Neural crest cell (in vitro differentiated cells): ENCODE measurements at regions not wholly inside any gene's neighbourhood (a gene's known extent, or its start where the extent isn't known, plus 50 kb on each side); places are given as distances from the start of the nearest gene placed in this dataset.
"Not testable (repeated sequence)": the region's sequence is repeated elsewhere in the genome, so short reads cannot be mapped to it uniquely, and the experiment has no call there.

Experiments
- DNase-seq: peaks from one replicate; pipeline ENCODE4 v3.0.0; 2021; ENCODE audit warnings: low read depth, mixed read lengths, low spot score
- H3K27ac Mint-ChIP-seq: one replicate; pipeline ENCODE4 v1.8.0; 2021; ENCODE audit warnings: mild to moderate bottlenecking, mixed read lengths; ENCODE audit not compliant: unreplicated experiment
- H3K27me3 Mint-ChIP-seq: 2 replicates; pipeline ENCODE4 v1.8.0; 2021; ENCODE audit warnings: low read depth, mild to moderate bottlenecking, mixed read lengths
- H3K36me3 Mint-ChIP-seq: 2 replicates; pipeline ENCODE4 v1.8.0; 2021; ENCODE audit warnings: low read depth, mild to moderate bottlenecking, mixed read lengths
- H3K4me1 Mint-ChIP-seq: 2 replicates; pipeline ENCODE4 v1.8.0; 2021; ENCODE audit warnings: mixed read lengths
- H3K4me3 Mint-ChIP-seq: one replicate; pipeline ENCODE4 v1.8.0; 2021; ENCODE audit warnings: mild to moderate bottlenecking, mixed read lengths
- H3K9me3 Mint-ChIP-seq: 2 replicates; pipeline ENCODE4 v1.8.0; 2021; ENCODE audit warnings: mixed read lengths
- TF ChIP-seq, protein P1 (sequence below): fragments of 200-600 bp; sonication (generic); conservative IDR thresholded peaks from 2 replicates; pipeline ENCODE4 v1.5.0; 2021; ENCODE audit warnings: antibody characterized with exemption, mild to moderate bottlenecking

DNA sequence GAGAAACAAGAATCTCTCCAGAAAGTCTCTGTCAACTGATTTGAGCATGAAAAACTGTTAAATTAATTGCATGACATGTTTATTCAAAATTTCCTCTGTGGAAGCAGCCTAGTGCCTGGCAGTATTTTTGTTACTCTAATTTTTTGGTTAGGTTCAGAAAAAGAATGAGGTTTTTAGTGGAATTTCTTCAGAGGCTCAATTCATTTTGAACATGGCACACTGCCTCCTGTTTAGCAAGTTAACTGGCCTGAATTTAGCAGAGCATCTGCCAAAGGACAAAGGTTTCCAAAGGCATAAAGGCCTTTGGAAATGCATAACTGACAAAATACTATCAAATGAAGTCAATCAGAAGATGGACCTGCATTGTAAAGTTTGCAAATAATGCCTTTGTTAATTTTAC is 1326.5 kb downstream of the PLA2G4A start:
- Mint-ChIP-seq H3K9me3 (no peaks in the 10 kb centered on the region), H3K27me3 (no peaks in the 10 kb centered on the region), H3K4me1 (no peaks in the 10 kb centered on the region), H3K36me3 (no peaks in the 10 kb centered on the region), H3K4me3 (no peak overlapping the region), H3K27ac (no peak overlapping the region)
- no peak for DNase-seq
- TF ChIP-seq, protein P1, sequence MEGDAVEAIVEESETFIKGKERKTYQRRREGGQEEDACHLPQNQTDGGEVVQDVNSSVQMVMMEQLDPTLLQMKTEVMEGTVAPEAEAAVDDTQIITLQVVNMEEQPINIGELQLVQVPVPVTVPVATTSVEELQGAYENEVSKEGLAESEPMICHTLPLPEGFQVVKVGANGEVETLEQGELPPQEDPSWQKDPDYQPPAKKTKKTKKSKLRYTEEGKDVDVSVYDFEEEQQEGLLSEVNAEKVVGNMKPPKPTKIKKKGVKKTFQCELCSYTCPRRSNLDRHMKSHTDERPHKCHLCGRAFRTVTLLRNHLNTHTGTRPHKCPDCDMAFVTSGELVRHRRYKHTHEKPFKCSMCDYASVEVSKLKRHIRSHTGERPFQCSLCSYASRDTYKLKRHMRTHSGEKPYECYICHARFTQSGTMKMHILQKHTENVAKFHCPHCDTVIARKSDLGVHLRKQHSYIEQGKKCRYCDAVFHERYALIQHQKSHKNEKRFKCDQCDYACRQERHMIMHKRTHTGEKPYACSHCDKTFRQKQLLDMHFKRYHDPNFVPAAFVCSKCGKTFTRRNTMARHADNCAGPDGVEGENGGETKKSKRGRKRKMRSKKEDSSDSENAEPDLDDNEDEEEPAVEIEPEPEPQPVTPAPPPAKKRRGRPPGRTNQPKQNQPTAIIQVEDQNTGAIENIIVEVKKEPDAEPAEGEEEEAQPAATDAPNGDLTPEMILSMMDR: no peak

DNA sequence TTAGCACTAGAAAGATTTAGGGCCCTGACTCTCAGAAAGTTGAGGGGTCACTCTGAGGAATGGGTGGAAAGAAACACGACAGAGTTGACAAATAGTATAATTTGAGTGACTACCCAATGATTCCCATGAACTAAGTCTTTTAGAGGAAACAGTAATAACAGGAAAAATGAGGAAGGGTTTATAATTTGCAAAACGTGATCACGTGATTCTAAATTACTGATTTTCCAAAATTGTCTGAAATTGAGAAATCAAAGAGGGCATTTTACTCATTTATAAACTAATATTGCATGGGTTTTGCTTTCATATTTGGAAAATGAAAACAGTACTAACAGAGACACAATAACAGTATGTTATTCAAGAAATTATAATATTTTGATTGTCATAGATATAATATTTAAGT is 1335.7 kb downstream of the PLA2G4A start:
- Mint-ChIP-seq H3K4me1 (no peaks in the 10 kb centered on the region), H3K27ac (no peak overlapping the region), H3K27me3 (no peaks in the 10 kb centered on the region), H3K9me3 (no peaks in the 10 kb centered on the region), H3K36me3 (no peaks in the 10 kb centered on the region), H3K4me3 (no peak overlapping the region)
- TF ChIP-seq, protein P1: no peak
- DNase-seq: no peak

DNA sequence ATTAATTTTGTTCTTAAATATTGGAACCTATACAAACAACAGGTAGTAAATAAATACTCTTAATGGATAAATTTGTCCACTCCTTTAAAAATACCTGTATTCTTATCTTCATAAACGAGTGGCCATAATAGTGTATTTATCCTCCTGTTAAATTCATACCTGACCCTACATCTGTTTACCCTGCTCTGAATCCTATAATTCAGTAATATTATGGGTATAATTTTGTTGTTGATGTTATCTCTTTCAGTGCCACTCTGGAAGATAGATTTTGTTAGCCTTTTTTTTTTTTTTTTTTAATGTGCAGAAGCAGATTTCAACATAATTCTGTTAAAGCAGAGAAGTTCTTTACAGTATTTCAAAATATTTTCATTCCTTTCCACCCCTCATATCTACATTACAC is 1337.9 kb downstream of the PLA2G4A start:
- Mint-ChIP-seq H3K27me3 (no peaks in the 10 kb centered on the region), H3K36me3 (no peaks in the 10 kb centered on the region), H3K4me1 (no peaks in the 10 kb centered on the region), H3K4me3 (no peak overlapping the region), H3K27ac (no peak overlapping the region), H3K9me3 (no peaks in the 10 kb centered on the region)
- TF ChIP-seq, protein P1: no peak
- DNase-seq: no peak

DNA sequence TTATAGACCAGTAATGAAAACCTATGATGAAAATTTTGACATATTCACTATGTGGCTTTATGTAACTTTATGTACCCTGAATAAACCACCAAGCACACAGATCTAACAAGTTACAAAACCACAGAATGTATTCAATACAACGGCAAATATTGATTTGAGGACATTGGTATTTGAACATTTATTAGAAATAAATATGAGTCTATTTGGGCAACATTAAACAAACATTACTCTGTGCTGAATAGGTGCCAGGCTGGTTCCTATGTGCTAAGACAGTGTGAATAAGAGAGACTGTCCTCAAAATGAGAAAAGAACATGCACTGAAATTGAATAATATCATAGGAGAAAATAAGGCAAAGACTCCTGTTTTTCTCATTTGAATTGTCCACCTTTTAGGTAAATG is 1341.2 kb downstream of the PLA2G4A start:
- H3K9me3 Mint-ChIP-seq: no peaks in the 10 kb centered on the region

DNA sequence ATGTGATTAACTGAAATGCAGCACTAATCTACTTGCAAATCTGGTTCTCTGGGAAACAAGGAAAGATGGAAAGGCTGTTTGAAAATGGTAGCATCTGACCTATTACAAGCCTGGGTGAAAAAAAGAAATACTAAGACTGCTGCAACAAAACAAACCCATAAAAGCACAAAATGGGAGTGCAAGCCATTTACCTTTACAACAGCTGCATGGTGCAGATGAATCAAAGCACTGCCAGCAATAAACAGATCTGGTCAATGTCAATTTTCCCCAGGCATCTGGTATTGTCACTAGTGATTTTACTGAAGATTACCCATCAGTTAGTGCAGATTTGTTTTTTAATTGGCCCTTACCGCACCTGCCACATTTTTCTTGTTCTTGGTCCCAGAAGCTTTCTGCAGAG is 1341.7 kb downstream of the PLA2G4A start:
- no peak overlapping the region for H3K4me3 Mint-ChIP-seq
- no peak for DNase-seq
- TF ChIP-seq, protein P1: no peak
- no peak overlapping the region for H3K27ac Mint-ChIP-seq
- H3K27me3 Mint-ChIP-seq: no peaks in the 10 kb centered on the region
- no peaks in the 10 kb centered on the region for H3K9me3 Mint-ChIP-seq
- H3K4me1 Mint-ChIP-seq: no peaks in the 10 kb centered on the region
- H3K36me3 Mint-ChIP-seq: no peaks in the 10 kb centered on the region

More for the DNA sequence above, 1341.2 kb downstream of the PLA2G4A start:
- no peak for DNase-seq
- TF ChIP-seq, protein P1: no peak
- Mint-ChIP-seq H3K36me3 (no peaks in the 10 kb centered on the region), H3K4me3 (no peak overlapping the region), H3K27ac (no peak overlapping the region), H3K27me3 (no peaks in the 10 kb centered on the region), H3K4me1 (no peaks in the 10 kb centered on the region)

DNA sequence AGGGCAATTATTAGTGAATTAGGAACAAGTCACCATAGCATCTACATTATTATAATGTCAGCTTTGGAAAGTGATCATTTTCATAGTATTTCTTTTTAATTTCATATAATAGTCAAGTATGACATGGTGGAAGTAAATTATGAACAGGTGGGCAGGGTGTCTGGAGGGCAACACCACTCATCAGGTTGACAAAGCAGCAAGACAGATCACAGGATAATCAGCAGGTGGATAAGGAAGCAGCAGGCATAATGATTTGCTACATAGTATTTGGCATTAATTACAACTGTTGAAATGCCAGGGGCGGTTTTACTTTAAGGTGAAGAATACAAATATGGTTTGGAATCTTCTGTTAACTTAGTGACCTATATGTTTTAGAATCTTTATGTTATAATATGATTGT is 1342.2 kb downstream of the PLA2G4A start:
- Mint-ChIP-seq H3K36me3 (no peaks in the 10 kb centered on the region), H3K4me3 (no peak overlapping the region), H3K27ac (no peak overlapping the region), H3K27me3 (no peaks in the 10 kb centered on the region), H3K4me1 (no peaks in the 10 kb centered on the region), H3K9me3 (no peaks in the 10 kb centered on the region)
- no peak for DNase-seq
- TF ChIP-seq, protein P1: no peak

DNA sequence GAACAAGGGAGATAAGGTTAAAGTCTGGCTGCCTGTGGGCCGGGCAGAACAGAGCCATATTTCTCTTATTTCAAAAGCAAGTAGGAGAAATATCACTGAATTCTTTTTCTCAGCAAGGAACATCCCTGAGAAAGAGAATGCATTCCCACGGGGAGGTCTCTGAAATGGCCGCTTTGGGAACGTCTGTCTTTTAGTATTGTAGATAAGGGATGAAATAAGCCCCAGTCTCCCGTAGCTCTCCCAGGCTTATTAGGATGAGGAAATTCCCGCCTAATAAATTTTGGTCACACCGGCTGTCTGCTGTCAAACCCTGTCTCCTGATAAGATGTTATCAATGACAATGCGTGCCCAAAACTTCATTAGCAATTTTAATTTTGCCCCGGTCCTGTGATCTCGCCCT is 1353.3 kb downstream of the PLA2G4A start:
- not testable (repeated sequence) for H3K27ac Mint-ChIP-seq, H3K4me3 Mint-ChIP-seq, H3K27me3 Mint-ChIP-seq, H3K9me3 Mint-ChIP-seq, DNase-seq, H3K4me1 Mint-ChIP-seq, H3K36me3 Mint-ChIP-seq
